GM12892 (cell line): ENCODE measurements at regions not wholly inside any gene's neighbourhood (a gene's known extent, or its start where the extent isn't known, plus 50 kb on each side); places are given as distances from the start of the nearest gene placed in this dataset.

Experiments used
- DNase-seq: peaks from one replicate; pipeline ENCODE4 v3.0.0; 2011; ENCODE audit not compliant: insufficient read length
- FAIRE-seq: peaks from 2 replicates; lab custom pipeline; 2011; peaks lifted over from hg19 to GRCh38; lab: Jason Lieb, UNC
- POLR2A ChIP-seq: IDR thresholded peaks from 2 replicates; pipeline ENCODE4 v1.6.1; 2011; ENCODE audit warnings: low read depth, low read length, control low read depth
- POLR2AphosphoS5 ChIP-seq: IDR thresholded peaks from 2 replicates; pipeline ENCODE4 v1.6.1; 2011; ENCODE audit warnings: low read depth, low read length, control low read depth
- TAF1 ChIP-seq: IDR thresholded peaks from 2 replicates; pipeline ENCODE4 v1.6.1; 2011; ENCODE audit warnings: low read depth, mild to moderate bottlenecking, control low read depth, low read length, borderline replicate concordance

DNA sequence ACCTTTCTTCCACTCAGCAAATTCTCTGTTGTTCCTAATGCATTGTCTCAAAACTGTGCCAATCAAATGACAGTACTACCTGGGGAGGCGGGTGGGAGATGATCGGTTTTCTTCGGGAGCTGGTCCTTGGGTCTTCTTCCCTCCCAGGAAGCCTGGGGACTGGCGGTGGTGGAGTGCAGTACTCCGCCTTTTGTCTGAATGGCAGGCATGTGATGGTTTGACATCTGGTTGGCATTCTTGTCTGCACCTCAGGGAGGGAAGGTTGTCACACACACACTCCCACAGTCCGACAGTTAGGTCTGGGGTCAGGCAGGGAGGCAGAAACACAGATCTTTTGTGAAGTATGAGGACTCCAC lies 114.8 kb downstream of the SNAPC1 start:
- DNase-seq: no peak
- TF ChIP-seq TAF1 (no peak), POLR2A (no peak), POLR2AphosphoS5 (no peak)
- no peak for FAIRE-seq

DNA sequence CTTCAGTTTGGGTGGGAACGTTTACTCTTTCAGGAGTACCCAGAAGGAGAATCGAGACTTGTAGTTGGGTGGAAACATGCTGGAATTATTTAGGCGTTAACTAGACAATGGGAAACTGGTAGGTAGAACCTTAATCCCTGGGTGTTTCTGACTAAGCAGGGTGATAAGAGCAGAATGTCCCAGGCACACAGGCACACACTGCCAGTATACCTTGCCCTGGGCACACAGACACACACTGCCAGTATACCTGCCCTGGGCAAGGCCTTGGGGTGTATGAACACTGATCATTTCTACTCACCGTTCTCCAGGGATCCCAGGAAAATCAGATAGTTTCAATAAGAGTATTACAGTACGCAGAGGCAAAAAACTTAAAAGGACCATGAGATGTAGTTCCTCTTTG lies 115.5 kb downstream of the SNAPC1 start:
- FAIRE-seq: no peak
- TF ChIP-seq POLR2A (no peak), POLR2AphosphoS5 (no peak), TAF1 (no peak)
- DNase-seq: no peak

DNA sequence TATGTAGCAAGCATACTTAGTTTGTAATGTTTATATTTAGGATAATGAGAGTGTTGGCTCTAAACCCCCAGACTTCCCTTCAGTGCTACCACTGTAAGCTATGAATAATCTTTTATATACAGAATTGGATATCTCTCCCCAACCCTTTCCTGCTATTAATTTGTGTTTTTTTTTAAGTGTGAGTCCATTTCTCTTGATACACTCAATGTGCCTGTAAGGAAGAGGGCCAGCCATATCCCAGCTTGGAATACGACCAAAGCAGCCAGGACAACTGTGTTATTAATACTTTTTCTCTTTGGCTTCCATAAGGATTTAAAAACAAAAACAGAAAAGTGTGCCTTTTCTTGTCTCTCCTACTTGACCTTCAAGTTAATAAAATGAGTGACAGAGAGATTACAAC lies 116.7 kb downstream of the SNAPC1 start:
- FAIRE-seq: no peak
- no peak for DNase-seq
- TF ChIP-seq POLR2AphosphoS5: no peak

- FAIRE-seq (no peak), DNase-seq (no peak)
- TF ChIP-seq POLR2AphosphoS5: no peak
- no peak for TF ChIP-seq TAF1
- TF ChIP-seq POLR2A: no peak
Measured at GRCh38 chr14:61881046-61881445, 118.8 kb downstream of the SNAPC1 start.

- FAIRE-seq (no peak), DNase-seq (no peak)
- TF ChIP-seq POLR2AphosphoS5 (no peak), TAF1 (no peak), POLR2A (no peak)
Measured at GRCh38 chr14:61884711-61885110, 122.5 kb downstream of the SNAPC1 start.

GRCh38 chr14:61885203-61885961 lies 123.2 kb downstream of the SNAPC1 start:
- DNase-seq: no peak

GRCh38 chr14:61887628-61888027 lies 125.4 kb downstream of the SNAPC1 start:
- DNase-seq (no peak), FAIRE-seq (no peak)
- TF ChIP-seq POLR2A (no peak), TAF1 (no peak), POLR2AphosphoS5 (no peak)

More at GRCh38 chr14:61885203-61885961, 123.2 kb downstream of the SNAPC1 start:
- FAIRE-seq: no peak
- TF ChIP-seq POLR2A (no peak), TAF1 (no peak), POLR2AphosphoS5 (no peak)

- peak; percentile 31 for DNase-seq
- FAIRE-seq: peak; percentile 93
- TF ChIP-seq POLR2AphosphoS5 (no peak), TAF1 (no peak), POLR2A (no peak)
Measured at GRCh38 chr14:61889914-61890351, 127.7 kb downstream of the SNAPC1 start.

GRCh38 chr14:61891170-61891569 lies 128.9 kb downstream of the SNAPC1 start:
- DNase-seq (no peak), FAIRE-seq (no peak)
- no peak for TF ChIP-seq TAF1
- TF ChIP-seq POLR2AphosphoS5: no peak
- TF ChIP-seq POLR2A: no peak

GRCh38 chr14:61891810-61892209 lies 129.6 kb downstream of the SNAPC1 start:
- no peak for DNase-seq
- TF ChIP-seq TAF1 (no peak), POLR2A (no peak), POLR2AphosphoS5 (no peak)
- FAIRE-seq: no peak

- FAIRE-seq (no peak), DNase-seq (no peak)
- TF ChIP-seq POLR2A (no peak), TAF1 (no peak), POLR2AphosphoS5 (no peak)
Measured at GRCh38 chr14:61893371-61893940, 131.2 kb downstream of the SNAPC1 start.
